ENCODE measurements at regions not wholly inside any gene's neighbourhood (a gene's known extent, or its start where the extent isn't known, plus 50 kb on each side); places are given as distances from the start of the nearest gene placed in this dataset.
A peak's percentile ranks its signal among the peaks of the same experiment; 100 is the strongest.

DNA sequence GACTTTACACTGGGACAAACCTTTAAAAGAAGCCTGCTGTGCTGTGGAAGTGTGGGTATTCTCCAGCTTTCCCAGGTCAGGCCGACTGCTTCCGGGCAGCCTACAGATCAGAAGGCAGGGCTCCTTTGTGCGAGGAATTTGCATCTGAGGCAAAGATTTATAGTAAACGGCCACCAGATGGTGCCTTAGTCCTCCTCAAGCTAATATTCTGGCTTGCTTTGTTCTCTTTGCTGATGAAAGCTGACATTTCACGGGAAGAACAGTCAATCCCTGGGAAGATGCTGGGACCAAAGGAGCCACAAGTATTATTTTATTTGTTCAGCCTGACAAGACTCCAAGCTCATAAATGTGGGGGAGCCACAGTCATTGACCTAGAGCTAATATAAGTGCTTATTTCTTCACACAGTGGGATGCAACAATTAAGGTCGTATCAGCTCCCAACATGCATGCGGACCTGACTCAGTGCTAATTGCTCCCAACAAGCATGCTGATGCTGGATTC is 120.7 kb upstream of the TRIM2 start:
- Histone ChIP-seq H3K9me3 (ENCODE audit: low read length) (no peaks in the 10 kb centered on the region), H3K36me3 (ENCODE audit: insufficient read depth, low read length) (no peaks in the 10 kb centered on the region), H3K4me2 (ENCODE audit: low read length) (peak overlapping the region; percentile 39), H3K27ac (ENCODE audit: low read depth, low read length, poor library complexity, severe bottlenecking) (no peak overlapping the region), H4K20me1 (ENCODE audit: insufficient read depth, low read length) (no peaks in the 10 kb centered on the region), H3K4me3 (ENCODE audit: low read depth, low read length, poor library complexity, severe bottlenecking) (no peak overlapping the region), H3K9me2 (ENCODE audit: insufficient read depth, low read length) (no peaks in the 10 kb centered on the region), H3K4me1 (ENCODE audit: insufficient read depth, low read length, poor library complexity, severe bottlenecking) (peaks cover 4% of the 10 kb centered on the region), H2AFZ (ENCODE audit: low read length) (peak overlapping the region; percentile 83), H3K79me2 (ENCODE audit: insufficient read depth, low read depth, low read length) (no peaks in the 10 kb centered on the region)
- ChIA-PET POLR2A (interaction anchor here (0.7 to 1.2 kb wide), 7 partner anchors 9 to 437 kb away, joined by 3 to 5 read pairs (median 4); no protein-coding TSS in a partner anchor), CTCF (ENCODE audit: unreplicated experiment) (interaction anchor here (0.7 to 3.0 kb wide), 3 partner anchors 28 to 236 kb away, joined by 3 to 15 read pairs (median 3); no protein-coding TSS in a partner anchor)
- peak; percentile 80 for DNase-seq (ENCODE audit: low spot score)
- TF ChIP-seq, protein P1, sequence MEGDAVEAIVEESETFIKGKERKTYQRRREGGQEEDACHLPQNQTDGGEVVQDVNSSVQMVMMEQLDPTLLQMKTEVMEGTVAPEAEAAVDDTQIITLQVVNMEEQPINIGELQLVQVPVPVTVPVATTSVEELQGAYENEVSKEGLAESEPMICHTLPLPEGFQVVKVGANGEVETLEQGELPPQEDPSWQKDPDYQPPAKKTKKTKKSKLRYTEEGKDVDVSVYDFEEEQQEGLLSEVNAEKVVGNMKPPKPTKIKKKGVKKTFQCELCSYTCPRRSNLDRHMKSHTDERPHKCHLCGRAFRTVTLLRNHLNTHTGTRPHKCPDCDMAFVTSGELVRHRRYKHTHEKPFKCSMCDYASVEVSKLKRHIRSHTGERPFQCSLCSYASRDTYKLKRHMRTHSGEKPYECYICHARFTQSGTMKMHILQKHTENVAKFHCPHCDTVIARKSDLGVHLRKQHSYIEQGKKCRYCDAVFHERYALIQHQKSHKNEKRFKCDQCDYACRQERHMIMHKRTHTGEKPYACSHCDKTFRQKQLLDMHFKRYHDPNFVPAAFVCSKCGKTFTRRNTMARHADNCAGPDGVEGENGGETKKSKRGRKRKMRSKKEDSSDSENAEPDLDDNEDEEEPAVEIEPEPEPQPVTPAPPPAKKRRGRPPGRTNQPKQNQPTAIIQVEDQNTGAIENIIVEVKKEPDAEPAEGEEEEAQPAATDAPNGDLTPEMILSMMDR (conservative IDR thresholded peaks at IDR 0.05; ENCODE audit: low read length), result peak; percentile 83
- TF ChIP-seq EZH2phosphoT487 (IDR thresholded peaks at IDR 0.05; ENCODE audit: borderline replicate concordance, low read depth, low read length), result no peak
- intact Hi-C loops (cut with micrococcal nuclease; ENCODE audit: unreplicated experiment), result loop anchor here (5.0 to 10.0 kb wide), 2 partner anchors 309 to 564 kb away; partner anchors contain the start of genes ARFIP1 and TIGD4
- no TSS peak for BruUV-seq (replicated peaks)

DNA sequence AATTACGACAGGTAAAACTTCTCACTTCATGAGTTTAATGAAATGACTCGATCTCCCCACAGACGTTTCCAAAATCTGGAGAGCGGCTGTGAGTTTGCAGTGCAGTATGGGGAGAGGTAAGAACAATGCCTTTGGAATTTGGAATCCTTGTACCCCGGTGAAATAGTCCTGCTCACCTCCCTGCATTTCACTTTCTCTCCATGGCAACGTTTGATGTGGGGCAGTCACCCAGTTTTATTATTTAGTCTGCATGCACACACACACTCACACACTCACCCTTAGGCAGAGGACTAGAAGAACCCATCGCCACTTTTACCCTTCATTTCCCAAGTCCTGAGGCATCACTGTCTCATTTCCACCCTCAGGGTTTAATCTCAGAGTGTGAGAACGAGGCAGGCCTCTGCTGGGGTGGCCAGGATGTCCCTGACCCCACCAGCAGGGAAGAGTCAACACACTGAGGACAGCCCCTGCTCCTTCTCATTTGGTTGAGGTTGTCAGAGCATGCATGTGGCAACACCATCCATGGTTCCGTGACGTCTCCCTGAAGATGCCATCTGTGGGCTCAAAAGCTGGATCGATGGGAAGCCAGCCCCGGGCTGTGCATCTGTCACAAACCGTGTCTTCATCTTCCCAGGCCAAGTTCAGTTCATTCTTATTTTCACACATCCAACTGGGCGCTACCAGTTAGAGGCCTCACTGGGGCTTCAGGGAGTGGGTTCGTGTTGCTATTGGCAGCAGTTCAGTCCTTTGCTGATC is 119.8 kb upstream of the TRIM2 start:
- H3K4me2 ChIP-seq (ENCODE audit: low read length), result no peak overlapping the region
- H2AFZ ChIP-seq (ENCODE audit: low read length), result peak overlapping the region; percentile 83; the same call in 1 of the 2 replicates
- CTCF ChIA-PET (ENCODE audit: unreplicated experiment), result interaction anchor here (0.7 to 3.0 kb wide), 2 partner anchors 27 to 42 kb away, joined by 3 to 15 read pairs; no protein-coding TSS in a partner anchor

More for the DNA sequence above, 119.8 kb upstream of the TRIM2 start:
- TF ChIP-seq EZH2phosphoT487 (IDR thresholded peaks at IDR 0.05; ENCODE audit: borderline replicate concordance, low read depth, low read length), result no peak
- TF ChIP-seq, protein P1 (conservative IDR thresholded peaks at IDR 0.05; ENCODE audit: low read length), result no peak
- no peaks in the 10 kb centered on the region for H3K9me3 ChIP-seq (ENCODE audit: low read length)
- no peak overlapping the region for H3K27ac ChIP-seq (ENCODE audit: low read depth, low read length, poor library complexity, severe bottlenecking)
- no peaks in the 10 kb centered on the region for H3K9me2 ChIP-seq (ENCODE audit: insufficient read depth, low read length)
- POLR2A ChIA-PET, result interaction anchor here (0.9 to 1.2 kb wide), 3 partner anchors 42 to 335 kb away, joined by 3 to 5 read pairs (median 3); no protein-coding TSS in a partner anchor
- intact Hi-C loops (cut with micrococcal nuclease; ENCODE audit: unreplicated experiment), result loop anchor here (5.0 to 10.0 kb wide), 2 partner anchors 310 to 563 kb away; partner anchors contain the start of genes ARFIP1 and TIGD4
- no peaks in the 10 kb centered on the region for H4K20me1 ChIP-seq (ENCODE audit: insufficient read depth, low read length)
- BruUV-seq (replicated peaks), result no TSS peak
- DNase-seq (ENCODE audit: low spot score), result no peak
- H3K4me1 ChIP-seq (ENCODE audit: insufficient read depth, low read length, poor library complexity, severe bottlenecking), result peaks cover 4% of the 10 kb centered on the region
- no peaks in the 10 kb centered on the region for H3K79me2 ChIP-seq (ENCODE audit: insufficient read depth, low read depth, low read length)
- no peaks in the 10 kb centered on the region for H3K36me3 ChIP-seq (ENCODE audit: insufficient read depth, low read length)
- no peak overlapping the region for H3K4me3 ChIP-seq (ENCODE audit: low read depth, low read length, poor library complexity, severe bottlenecking)

Data from OCI-LY7 (cell line).